ENCODE measurements at regions not wholly inside any gene's neighbourhood (a gene's known extent, or its start where the extent isn't known, plus 50 kb on each side); places are given as distances from the start of the nearest gene placed in this dataset.

GRCh38 chr12:47558625-47559345 lies 147.0 kb downstream of the RPAP3 start (continued):
- no peak for TF ChIP-seq GABPA (IDR thresholded peaks at IDR 0.05 in 1 of 2, conservative IDR thresholded peaks at IDR 0.05 in 1 of 2)

- Histone ChIP-seq H3K27ac (ENCODE audit: low read depth in 1 of 2, low read length in 2 of 2) (no peak overlapping the region), H3K9me3 (ENCODE audit: control insufficient read depth in 4 of 4, low read length in 3 of 4) (peaks cover 1 to 16% (median 5%) of the 10 kb centered on the region in 4 donors), H3K36me3 (ENCODE audit: control insufficient read depth in 4 of 4, insufficient read depth in 3 of 4, low read depth in 1 of 4, low read length in 3 of 4) (no peaks in the 10 kb centered on the region), H3K4me1 (ENCODE audit: control insufficient read depth in 4 of 4, insufficient read depth in 4 of 4, low read length in 3 of 4) (no peaks in the 10 kb centered on the region), H3K27me3 (ENCODE audit: control insufficient read depth in 4 of 4, insufficient read depth in 4 of 4, low read length in 3 of 4) (no peaks in the 10 kb centered on the region), H3K4me3 (ENCODE audit: low read depth in 1 of 3, low read length in 3 of 3) (no peak overlapping the region), H3K9ac (ENCODE audit: low read depth in 1 of 2, low read length in 2 of 2) (no peak overlapping the region)
- DNase-seq (ENCODE audit: low spot score) = no peak
- TF ChIP-seq HNF4A (conservative IDR thresholded peaks at IDR 0.05) = no peak
- TF ChIP-seq YY1 (IDR thresholded peaks at IDR 0.05) = no peak
- TF ChIP-seq FOXA1 (IDR thresholded peaks at IDR 0.05) = no peak
- no peak for TF ChIP-seq NR2F2 (IDR thresholded peaks at IDR 0.05)
- WGBS = 81% methylated on average over 5 of the region's 5 CpGs
Measured at GRCh38 chr12:47557386-47557785, 148.4 kb downstream of the RPAP3 start.

GRCh38 chr12:47556261-47557030 lies 149.4 kb downstream of the RPAP3 start:
- peaks cover 1 to 18% (median 6%) of the 10 kb centered on the region in 4 donors for H3K9me3 ChIP-seq (ENCODE audit: control insufficient read depth in 4 of 4, low read length in 3 of 4)
- no peak overlapping the region for H3K27ac ChIP-seq (ENCODE audit: low read depth in 1 of 2, low read length in 2 of 2)
- H3K9ac ChIP-seq (ENCODE audit: low read depth in 1 of 2, low read length in 2 of 2) = no peak overlapping the region
- WGBS = 82% methylated on average over 4 of the region's 4 CpGs
- H3K4me3 ChIP-seq (ENCODE audit: low read depth in 1 of 3, low read length in 3 of 3) = no peak overlapping the region
- no peaks in the 10 kb centered on the region for H3K4me1 ChIP-seq (ENCODE audit: control insufficient read depth in 4 of 4, insufficient read depth in 4 of 4, low read length in 3 of 4)
- H3K36me3 ChIP-seq (ENCODE audit: control insufficient read depth in 4 of 4, insufficient read depth in 3 of 4, low read depth in 1 of 4, low read length in 3 of 4) = no peaks in the 10 kb centered on the region
- H3K27me3 ChIP-seq (ENCODE audit: control insufficient read depth in 4 of 4, insufficient read depth in 4 of 4, low read length in 3 of 4) = no peaks in the 10 kb centered on the region
- DNase-seq (ENCODE audit: low spot score) = no peak
- TF ChIP-seq FOXA2 (IDR thresholded peaks at IDR 0.05) (no peak), TAF1 (conservative IDR thresholded peaks at IDR 0.05) (no peak)

GRCh38 chr12:47554046-47554653 lies 151.7 kb downstream of the RPAP3 start:
- H3K27me3 ChIP-seq (ENCODE audit: control insufficient read depth in 4 of 4, insufficient read depth in 4 of 4, low read length in 3 of 4) = no peaks in the 10 kb centered on the region
- no peak overlapping the region for H3K4me3 ChIP-seq (ENCODE audit: low read depth in 1 of 3, low read length in 3 of 3)
- H3K36me3 ChIP-seq (ENCODE audit: control insufficient read depth in 4 of 4, insufficient read depth in 3 of 4, low read depth in 1 of 4, low read length in 3 of 4) = no peaks in the 10 kb centered on the region
- H3K27ac ChIP-seq (ENCODE audit: low read depth in 1 of 2, low read length in 2 of 2) = no peak overlapping the region
- no peak for DNase-seq (ENCODE audit: low spot score)
- WGBS = 83% methylated on average over 3 of the region's 3 CpGs
- H3K9ac ChIP-seq (ENCODE audit: low read depth in 1 of 2, low read length in 2 of 2) = no peak overlapping the region
- no peaks in the 10 kb centered on the region for H3K4me1 ChIP-seq (ENCODE audit: control insufficient read depth in 4 of 4, insufficient read depth in 4 of 4, low read length in 3 of 4)
- H3K9me3 ChIP-seq (ENCODE audit: control insufficient read depth in 4 of 4, low read length in 3 of 4) = peaks cover 1 to 18% (median 6%) of the 10 kb centered on the region in 4 donors
- TF ChIP-seq TAF1 (conservative IDR thresholded peaks at IDR 0.05) = no peak
- TF ChIP-seq FOXA1 (IDR thresholded peaks at IDR 0.05) = no peak
- no peak for TF ChIP-seq EGR1 (IDR thresholded peaks at IDR 0.05; ENCODE audit: low read depth in 2 of 2)
- TF ChIP-seq GABPA (IDR thresholded peaks at IDR 0.05 in 1 of 2, conservative IDR thresholded peaks at IDR 0.05 in 1 of 2) = no peak
- TF ChIP-seq ZBTB33 (IDR thresholded peaks at IDR 0.05) = no peak
- TF ChIP-seq JUND (IDR thresholded peaks at IDR 0.05) = no peak
- no peak for TF ChIP-seq HNF4A (conservative IDR thresholded peaks at IDR 0.05)
- no peak for TF ChIP-seq ATF3 (IDR thresholded peaks at IDR 0.05)
- no peak for TF ChIP-seq YY1 (IDR thresholded peaks at IDR 0.05)
- no peak for TF ChIP-seq HNF4G (IDR thresholded peaks at IDR 0.05)
- TF ChIP-seq REST (IDR thresholded peaks at IDR 0.05) = no peak
- TF ChIP-seq SP1 (IDR thresholded peaks at IDR 0.05) = no peak
- TF ChIP-seq CTCF (IDR thresholded peaks at IDR 0.05; ENCODE audit: low read depth, low read length, missing input control) = no peak
- no peak for TF ChIP-seq FOXA2 (IDR thresholded peaks at IDR 0.05)
- no peak for TF ChIP-seq NR2F2 (IDR thresholded peaks at IDR 0.05)
- TF ChIP-seq RAD21 (IDR thresholded peaks at IDR 0.05) = no peak
